Neural cell (in vitro differentiated cells): ENCODE measurements at regions not wholly inside any gene's neighbourhood (a gene's known extent, or its start where the extent isn't known, plus 50 kb on each side); places are given as distances from the start of the nearest gene placed in this dataset.

Experiments used
- H2AFZ ChIP-seq: fragments of 200-600, 300-800 bp; sonication (generic), shearing (Covaris generic); 2 replicates; pipeline ENCODE4 v1.6.0; 2014; ENCODE audit warnings: low read depth, mild to moderate bottlenecking, antibody characterized with exemption, low read length, moderate library complexity
- H3F3A ChIP-seq: fragments of 200-600 bp; shearing (Covaris generic); 2 replicates; pipeline ENCODE4 v1.6.1; 2016; ENCODE audit warnings: mild to moderate bottlenecking, moderate library complexity, mixed read lengths, antibody characterized with exemption, low read length; ENCODE audit not compliant: insufficient read depth, poor library complexity, severe bottlenecking
- H3K27ac ChIP-seq: fragments of 200-600, 300-800 bp; sonication (generic), shearing (Covaris generic); 2 replicates; pipeline ENCODE4 v1.5.1; 2014; ENCODE audit warnings: mild to moderate bottlenecking, low read length, moderate library complexity
- H3K27me3 ChIP-seq: fragments of 300-800, 200-600 bp; sonication (generic), shearing (Covaris generic); 2 replicates; pipeline ENCODE4 v1.6.0; 2014; ENCODE audit warnings: mild to moderate bottlenecking, low read depth, low read length, moderate library complexity; ENCODE audit not compliant: insufficient read depth
- H3K36me3 ChIP-seq: fragments of 300-800, 200-600 bp; sonication (generic), shearing (Covaris generic); 2 replicates; pipeline ENCODE4 v1.5.1; 2014; ENCODE audit warnings: mild to moderate bottlenecking, antibody characterized with exemption, low read length, moderate library complexity; ENCODE audit not compliant: insufficient read depth
- H3K4me2 ChIP-seq: fragments of 300-800, 200-600 bp; sonication (generic), shearing (Covaris generic); 2 replicates; pipeline ENCODE4 v1.6.0; 2014; ENCODE audit warnings: mild to moderate bottlenecking, low read length
- H3K4me3 ChIP-seq: fragments of 300-800, 200-600 bp; sonication (generic), shearing (Covaris generic); 2 replicates; pipeline ENCODE4 v1.5.1; 2014; ENCODE audit warnings: mild to moderate bottlenecking, low read length, moderate library complexity
- H3K79me2 ChIP-seq: fragments of 200-600 bp; shearing (Covaris generic); replicated peaks from 2 replicates; pipeline ENCODE4 v1.6.0; 2014; ENCODE audit warnings: mild to moderate bottlenecking, low read length, moderate library complexity; ENCODE audit not compliant: insufficient read depth
- H3K9ac ChIP-seq: fragments of 300-800, 200-600 bp; sonication (generic), shearing (Covaris generic); 2 replicates; pipeline ENCODE4 v1.6.1; 2016; ENCODE audit warnings: mild to moderate bottlenecking, low read length, mixed read lengths
- H3K9me2 ChIP-seq: fragments of 200-600 bp; shearing (Covaris generic); 2 replicates; pipeline ENCODE4 v1.6.1; 2016; ENCODE audit warnings: mild to moderate bottlenecking, low read length, mixed read lengths; ENCODE audit not compliant: insufficient read depth
- H3K9me3 ChIP-seq: fragments of 200-600, 300-800 bp; sonication (generic), shearing (Covaris generic); 2 replicates; pipeline ENCODE4 v1.6.1; 2016; ENCODE audit warnings: mild to moderate bottlenecking, mixed run types, low read length, moderate library complexity, mixed read lengths
- H4K20me1 ChIP-seq: fragments of 200-600 bp; shearing (Covaris generic); 2 replicates; pipeline ENCODE4 v1.6.1; 2016; ENCODE audit warnings: mild to moderate bottlenecking, mixed run types; ENCODE audit not compliant: insufficient read depth
- EP300 ChIP-seq: fragments of 450-650 bp; conservative IDR thresholded peaks from 2 replicates; pipeline ENCODE4 v1.6.1; 2014; ENCODE audit warnings: antibody characterized with exemption, mild to moderate bottlenecking, moderate library complexity; ENCODE audit not compliant: poor library complexity, severe bottlenecking
- EZH2 ChIP-seq: fragments of 200-600, 300-800 bp; shearing (Covaris generic), sonication (generic); IDR thresholded peaks from 2 replicates; pipeline ENCODE4 v1.6.1; 2014; ENCODE audit warnings: antibody characterized with exemption, low read length, borderline replicate concordance, mild to moderate bottlenecking; ENCODE audit not compliant: insufficient read depth, poor library complexity, severe bottlenecking
- POLR2AphosphoS5 ChIP-seq: IDR thresholded peaks from 2 replicates; pipeline ENCODE4 v1.6.1; 2012
- TAF1 ChIP-seq: IDR thresholded peaks from 2 replicates; pipeline ENCODE4 v1.6.1; 2012; ENCODE audit warnings: low read depth
- TF ChIP-seq, protein P1 (sequence below): IDR thresholded peaks from 2 replicates; pipeline ENCODE4 v1.6.1; 2012; ENCODE audit warnings: borderline replicate concordance
- TF ChIP-seq, protein P2 (sequence below): fragments of 450-650 bp; IDR thresholded peaks from 2 replicates; pipeline ENCODE4 v1.5.1; 2014; ENCODE audit warnings: antibody characterized with exemption, mild to moderate bottlenecking, moderate library complexity; ENCODE audit not compliant: poor library complexity, severe bottlenecking

DNA sequence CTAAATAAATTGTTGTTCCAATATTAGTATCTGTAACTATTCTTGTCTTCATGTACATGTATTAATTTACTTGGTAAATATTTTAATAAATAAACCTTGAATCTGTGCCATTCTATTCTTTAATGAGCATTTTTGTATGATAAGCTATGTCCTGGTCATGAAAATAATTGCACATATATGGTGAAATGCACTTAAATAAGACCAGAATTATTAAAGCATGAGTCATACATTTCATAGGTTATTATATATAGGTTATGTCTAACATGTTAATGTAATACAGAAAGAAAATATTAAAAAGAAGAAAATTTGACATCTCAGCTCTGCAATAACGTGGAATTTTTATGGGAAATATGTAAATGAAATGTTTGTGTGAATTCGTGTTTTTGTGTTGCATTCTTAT, 1168.1 kb downstream of the TAF11L14 start:
- Histone ChIP-seq H2AFZ (no peak overlapping the region), H3K27me3 (no peaks in the 10 kb centered on the region), H3K9me3 (no peaks in the 10 kb centered on the region), H3K4me3 (no peak overlapping the region), H3K9me2 (no peaks in the 10 kb centered on the region), H3K27ac (no peak overlapping the region), H4K20me1 (no peaks in the 10 kb centered on the region), H3K9ac (no peak overlapping the region), H3K36me3 (no peaks in the 10 kb centered on the region), H3K79me2 (no peaks in the 10 kb centered on the region), H3F3A (no peaks in the 10 kb centered on the region), H3K4me2 (no peak overlapping the region)
- TF ChIP-seq, protein P1, sequence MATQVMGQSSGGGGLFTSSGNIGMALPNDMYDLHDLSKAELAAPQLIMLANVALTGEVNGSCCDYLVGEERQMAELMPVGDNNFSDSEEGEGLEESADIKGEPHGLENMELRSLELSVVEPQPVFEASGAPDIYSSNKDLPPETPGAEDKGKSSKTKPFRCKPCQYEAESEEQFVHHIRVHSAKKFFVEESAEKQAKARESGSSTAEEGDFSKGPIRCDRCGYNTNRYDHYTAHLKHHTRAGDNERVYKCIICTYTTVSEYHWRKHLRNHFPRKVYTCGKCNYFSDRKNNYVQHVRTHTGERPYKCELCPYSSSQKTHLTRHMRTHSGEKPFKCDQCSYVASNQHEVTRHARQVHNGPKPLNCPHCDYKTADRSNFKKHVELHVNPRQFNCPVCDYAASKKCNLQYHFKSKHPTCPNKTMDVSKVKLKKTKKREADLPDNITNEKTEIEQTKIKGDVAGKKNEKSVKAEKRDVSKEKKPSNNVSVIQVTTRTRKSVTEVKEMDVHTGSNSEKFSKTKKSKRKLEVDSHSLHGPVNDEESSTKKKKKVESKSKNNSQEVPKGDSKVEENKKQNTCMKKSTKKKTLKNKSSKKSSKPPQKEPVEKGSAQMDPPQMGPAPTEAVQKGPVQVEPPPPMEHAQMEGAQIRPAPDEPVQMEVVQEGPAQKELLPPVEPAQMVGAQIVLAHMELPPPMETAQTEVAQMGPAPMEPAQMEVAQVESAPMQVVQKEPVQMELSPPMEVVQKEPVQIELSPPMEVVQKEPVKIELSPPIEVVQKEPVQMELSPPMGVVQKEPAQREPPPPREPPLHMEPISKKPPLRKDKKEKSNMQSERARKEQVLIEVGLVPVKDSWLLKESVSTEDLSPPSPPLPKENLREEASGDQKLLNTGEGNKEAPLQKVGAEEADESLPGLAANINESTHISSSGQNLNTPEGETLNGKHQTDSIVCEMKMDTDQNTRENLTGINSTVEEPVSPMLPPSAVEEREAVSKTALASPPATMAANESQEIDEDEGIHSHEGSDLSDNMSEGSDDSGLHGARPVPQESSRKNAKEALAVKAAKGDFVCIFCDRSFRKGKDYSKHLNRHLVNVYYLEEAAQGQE: no peak
- no peak for TF ChIP-seq TAF1

DNA sequence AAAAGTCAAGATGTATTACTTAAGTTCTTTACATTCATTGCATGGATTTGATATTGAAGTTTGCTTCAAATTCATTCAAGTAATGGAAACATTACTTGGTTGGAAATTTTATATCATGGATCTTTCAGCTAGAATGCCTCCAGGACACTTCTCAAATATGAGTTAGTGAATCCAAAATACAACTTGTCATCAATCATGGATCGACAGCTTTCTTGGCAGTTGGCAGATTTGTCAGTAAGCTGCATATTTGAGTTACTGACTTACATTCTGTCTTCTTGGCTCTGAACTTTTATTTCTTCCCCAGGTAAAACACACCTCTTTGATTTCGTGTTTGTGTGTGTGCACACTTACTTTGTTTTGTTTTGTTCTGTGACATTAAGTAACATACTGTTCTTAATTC, 1171.1 kb downstream of the TAF11L14 start:
- H3K4me2 ChIP-seq: no peak overlapping the region
- no peaks in the 10 kb centered on the region for H4K20me1 ChIP-seq
- H3K27ac ChIP-seq: no peak overlapping the region
- H3K9ac ChIP-seq: no peak overlapping the region
- peak; percentile 81 for TF ChIP-seq EP300
- TF ChIP-seq, protein P1: no peak
- TF ChIP-seq EZH2: no peak
- TF ChIP-seq, protein P2, sequence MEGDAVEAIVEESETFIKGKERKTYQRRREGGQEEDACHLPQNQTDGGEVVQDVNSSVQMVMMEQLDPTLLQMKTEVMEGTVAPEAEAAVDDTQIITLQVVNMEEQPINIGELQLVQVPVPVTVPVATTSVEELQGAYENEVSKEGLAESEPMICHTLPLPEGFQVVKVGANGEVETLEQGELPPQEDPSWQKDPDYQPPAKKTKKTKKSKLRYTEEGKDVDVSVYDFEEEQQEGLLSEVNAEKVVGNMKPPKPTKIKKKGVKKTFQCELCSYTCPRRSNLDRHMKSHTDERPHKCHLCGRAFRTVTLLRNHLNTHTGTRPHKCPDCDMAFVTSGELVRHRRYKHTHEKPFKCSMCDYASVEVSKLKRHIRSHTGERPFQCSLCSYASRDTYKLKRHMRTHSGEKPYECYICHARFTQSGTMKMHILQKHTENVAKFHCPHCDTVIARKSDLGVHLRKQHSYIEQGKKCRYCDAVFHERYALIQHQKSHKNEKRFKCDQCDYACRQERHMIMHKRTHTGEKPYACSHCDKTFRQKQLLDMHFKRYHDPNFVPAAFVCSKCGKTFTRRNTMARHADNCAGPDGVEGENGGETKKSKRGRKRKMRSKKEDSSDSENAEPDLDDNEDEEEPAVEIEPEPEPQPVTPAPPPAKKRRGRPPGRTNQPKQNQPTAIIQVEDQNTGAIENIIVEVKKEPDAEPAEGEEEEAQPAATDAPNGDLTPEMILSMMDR: no peak
- peak; percentile 41 for TF ChIP-seq POLR2AphosphoS5
- H3K9me2 ChIP-seq: no peaks in the 10 kb centered on the region
- H3K36me3 ChIP-seq: no peaks in the 10 kb centered on the region
- H3K27me3 ChIP-seq: no peaks in the 10 kb centered on the region
- no peak overlapping the region for H2AFZ ChIP-seq
- no peak overlapping the region for H3K4me3 ChIP-seq
- no peaks in the 10 kb centered on the region for H3F3A ChIP-seq
- H3K79me2 ChIP-seq: no peaks in the 10 kb centered on the region
- H3K9me3 ChIP-seq: no peaks in the 10 kb centered on the region
